ENCODE measurements at regions not wholly inside any gene's neighbourhood (a gene's known extent, or its start where the extent isn't known, plus 50 kb on each side); places are given as distances from the start of the nearest gene placed in this dataset.

DNA sequence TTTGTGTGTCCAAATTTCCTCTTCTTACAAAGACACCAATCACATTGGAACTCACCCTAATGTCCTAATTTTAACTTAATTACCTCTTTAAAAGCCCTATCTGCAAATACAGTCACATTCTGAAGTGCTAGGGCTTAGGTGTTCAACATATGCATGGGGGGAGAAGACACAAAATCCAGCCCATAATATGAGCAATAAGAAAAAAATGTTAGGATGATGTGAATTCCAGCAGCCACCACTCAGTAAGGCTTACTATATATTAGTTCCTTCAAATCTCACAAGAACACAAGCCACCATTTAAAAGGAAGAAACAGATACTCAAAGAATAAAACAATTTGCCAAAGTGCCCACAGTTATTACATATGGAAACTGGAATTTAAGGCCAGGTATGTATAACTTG lies 285.7 kb downstream of the EPHA4 start:
- H3K9ac ChIP-seq (ENCODE audit: low read length): no peak overlapping the region
- no peaks in the 10 kb centered on the region for H3K36me3 ChIP-seq (ENCODE audit: insufficient read depth, low read length)
- no peaks in the 10 kb centered on the region for H3K27me3 ChIP-seq (ENCODE audit: insufficient read depth, low read length)
- H3K9me3 ChIP-seq (ENCODE audit: low read length): no peaks in the 10 kb centered on the region
- no peak overlapping the region for H3K4me2 ChIP-seq (ENCODE audit: low read length)
- no peak overlapping the region for H3K27ac ChIP-seq (ENCODE audit: low read depth, low read length, poor library complexity, severe bottlenecking)
- no peaks in the 10 kb centered on the region for H4K20me1 ChIP-seq (ENCODE audit: insufficient read depth, low read length)
- H3K4me1 ChIP-seq (ENCODE audit: insufficient read depth, low read length, severe bottlenecking): no peaks in the 10 kb centered on the region
- no peaks in the 10 kb centered on the region for H3K9me2 ChIP-seq (ENCODE audit: low read depth, low read length)
- no peaks in the 10 kb centered on the region for H3F3A ChIP-seq (ENCODE audit: insufficient read depth, low read length)
- H3K79me2 ChIP-seq (ENCODE audit: insufficient read depth, low read length): no peaks in the 10 kb centered on the region
- H2AFZ ChIP-seq (ENCODE audit: low read length): no peak overlapping the region
- no peak overlapping the region for H3K4me3 ChIP-seq (ENCODE audit: low read depth, low read length, poor library complexity, severe bottlenecking)
- no peak for TF ChIP-seq EZH2 (IDR thresholded peaks at IDR 0.05; ENCODE audit: borderline replicate concordance, low read length)
- TF ChIP-seq, protein P1, sequence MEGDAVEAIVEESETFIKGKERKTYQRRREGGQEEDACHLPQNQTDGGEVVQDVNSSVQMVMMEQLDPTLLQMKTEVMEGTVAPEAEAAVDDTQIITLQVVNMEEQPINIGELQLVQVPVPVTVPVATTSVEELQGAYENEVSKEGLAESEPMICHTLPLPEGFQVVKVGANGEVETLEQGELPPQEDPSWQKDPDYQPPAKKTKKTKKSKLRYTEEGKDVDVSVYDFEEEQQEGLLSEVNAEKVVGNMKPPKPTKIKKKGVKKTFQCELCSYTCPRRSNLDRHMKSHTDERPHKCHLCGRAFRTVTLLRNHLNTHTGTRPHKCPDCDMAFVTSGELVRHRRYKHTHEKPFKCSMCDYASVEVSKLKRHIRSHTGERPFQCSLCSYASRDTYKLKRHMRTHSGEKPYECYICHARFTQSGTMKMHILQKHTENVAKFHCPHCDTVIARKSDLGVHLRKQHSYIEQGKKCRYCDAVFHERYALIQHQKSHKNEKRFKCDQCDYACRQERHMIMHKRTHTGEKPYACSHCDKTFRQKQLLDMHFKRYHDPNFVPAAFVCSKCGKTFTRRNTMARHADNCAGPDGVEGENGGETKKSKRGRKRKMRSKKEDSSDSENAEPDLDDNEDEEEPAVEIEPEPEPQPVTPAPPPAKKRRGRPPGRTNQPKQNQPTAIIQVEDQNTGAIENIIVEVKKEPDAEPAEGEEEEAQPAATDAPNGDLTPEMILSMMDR (IDR thresholded peaks at IDR 0.05; ENCODE audit: low read length): no peak

DNA sequence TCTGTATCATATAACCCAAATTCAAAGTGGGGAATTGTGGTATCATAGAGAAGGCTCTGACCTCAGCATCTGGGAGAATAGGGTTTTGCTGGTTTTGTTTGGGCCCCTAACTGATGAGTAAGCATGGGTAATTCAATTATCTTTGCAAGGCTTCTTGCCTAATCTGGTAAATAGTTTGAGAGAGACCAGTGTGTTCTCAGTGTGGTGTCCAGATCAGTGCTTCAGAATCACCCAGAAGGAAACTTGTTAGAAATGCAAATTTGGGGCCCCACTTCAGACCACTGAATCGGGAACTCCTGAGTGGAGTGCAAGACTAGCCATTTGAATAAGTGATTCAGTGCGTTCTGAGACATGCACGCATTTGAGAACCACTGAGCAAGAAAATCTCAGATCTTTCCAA lies 282.7 kb downstream of the EPHA4 start:
- TF ChIP-seq, protein P1 (IDR thresholded peaks at IDR 0.05; ENCODE audit: low read length): no peak
- no peak for TF ChIP-seq EZH2 (IDR thresholded peaks at IDR 0.05; ENCODE audit: borderline replicate concordance, low read length)
- H4K20me1 ChIP-seq (ENCODE audit: insufficient read depth, low read length): no peaks in the 10 kb centered on the region
- H3K27ac ChIP-seq (ENCODE audit: low read depth, low read length, poor library complexity, severe bottlenecking): no peak overlapping the region
- H3K36me3 ChIP-seq (ENCODE audit: insufficient read depth, low read length): no peaks in the 10 kb centered on the region
- H3K79me2 ChIP-seq (ENCODE audit: insufficient read depth, low read length): no peaks in the 10 kb centered on the region
- H3K4me2 ChIP-seq (ENCODE audit: low read length): no peak overlapping the region
- H2AFZ ChIP-seq (ENCODE audit: low read length): no peak overlapping the region
- H3F3A ChIP-seq (ENCODE audit: insufficient read depth, low read length): no peaks in the 10 kb centered on the region
- no peak overlapping the region for H3K4me3 ChIP-seq (ENCODE audit: low read depth, low read length, poor library complexity, severe bottlenecking)
- H3K9me3 ChIP-seq (ENCODE audit: low read length): no peaks in the 10 kb centered on the region
- H3K4me1 ChIP-seq (ENCODE audit: insufficient read depth, low read length, severe bottlenecking): no peaks in the 10 kb centered on the region
- H3K9me2 ChIP-seq (ENCODE audit: low read depth, low read length): no peaks in the 10 kb centered on the region
- H3K27me3 ChIP-seq (ENCODE audit: insufficient read depth, low read length): no peaks in the 10 kb centered on the region
- H3K9ac ChIP-seq (ENCODE audit: low read length): no peak overlapping the region

DNA sequence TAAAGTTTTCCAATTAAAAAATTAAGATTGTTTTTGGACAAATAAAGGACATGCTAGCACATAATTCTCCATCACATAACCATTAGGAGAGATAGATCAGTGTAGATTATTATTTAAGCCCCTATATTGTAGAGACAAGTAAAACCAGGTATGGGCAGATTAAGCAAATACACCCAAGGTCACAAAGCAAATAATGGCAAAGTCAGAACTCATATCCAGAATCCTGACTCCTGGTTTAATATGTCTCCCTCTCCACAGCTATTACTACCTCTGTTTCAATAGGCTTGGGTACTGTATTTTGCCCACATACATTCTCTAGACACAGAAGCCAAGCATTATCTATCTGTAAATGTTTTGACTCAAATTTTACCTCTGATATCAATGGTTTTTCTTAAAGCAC lies 282.3 kb downstream of the EPHA4 start:
- H3K27ac ChIP-seq (ENCODE audit: low read depth, low read length, poor library complexity, severe bottlenecking): no peak overlapping the region
- H3K4me1 ChIP-seq (ENCODE audit: insufficient read depth, low read length, severe bottlenecking): no peaks in the 10 kb centered on the region
- no peak for TF ChIP-seq EZH2 (IDR thresholded peaks at IDR 0.05; ENCODE audit: borderline replicate concordance, low read length)
- TF ChIP-seq, protein P1 (IDR thresholded peaks at IDR 0.05; ENCODE audit: low read length): no peak
- no peak overlapping the region for H3K4me3 ChIP-seq (ENCODE audit: low read depth, low read length, poor library complexity, severe bottlenecking)
- no peak overlapping the region for H3K4me2 ChIP-seq (ENCODE audit: low read length)
- no peaks in the 10 kb centered on the region for H3K36me3 ChIP-seq (ENCODE audit: insufficient read depth, low read length)
- H3K9ac ChIP-seq (ENCODE audit: low read length): no peak overlapping the region
- H4K20me1 ChIP-seq (ENCODE audit: insufficient read depth, low read length): no peaks in the 10 kb centered on the region
- no peaks in the 10 kb centered on the region for H3K9me2 ChIP-seq (ENCODE audit: low read depth, low read length)
- no peaks in the 10 kb centered on the region for H3K27me3 ChIP-seq (ENCODE audit: insufficient read depth, low read length)
- no peak overlapping the region for H2AFZ ChIP-seq (ENCODE audit: low read length)
- no peaks in the 10 kb centered on the region for H3K9me3 ChIP-seq (ENCODE audit: low read length)
- H3F3A ChIP-seq (ENCODE audit: insufficient read depth, low read length): no peaks in the 10 kb centered on the region
- H3K79me2 ChIP-seq (ENCODE audit: insufficient read depth, low read length): no peaks in the 10 kb centered on the region

Measured in OCI-LY1 (cell line).